SU-DHL-6 (cell line): ENCODE measurements at regions not wholly inside any gene's neighbourhood (a gene's known extent, or its start where the extent isn't known, plus 50 kb on each side); places are given as distances from the start of the nearest gene placed in this dataset.

Experiments
- EZH2phosphoT487 ChIP-seq: fragments of 200-600 bp; sonication (generic), shearing (Covaris generic); conservative IDR thresholded peaks from 2 replicates; pipeline ENCODE4 v1.6.1; 2018; ENCODE audit warnings: mild to moderate bottlenecking, antibody characterized with exemption, low read length, moderate library complexity, mixed read lengths
- TF ChIP-seq, protein P1 (sequence below): fragments of 200-600 bp; sonication (generic); IDR thresholded peaks from one replicate; pipeline ENCODE4 v1.5.1; 2017; ENCODE audit warnings: antibody characterized with exemption, mild to moderate bottlenecking, low read length, moderate library complexity; ENCODE audit not compliant: insufficient read depth, poor library complexity, severe bottlenecking

DNA sequence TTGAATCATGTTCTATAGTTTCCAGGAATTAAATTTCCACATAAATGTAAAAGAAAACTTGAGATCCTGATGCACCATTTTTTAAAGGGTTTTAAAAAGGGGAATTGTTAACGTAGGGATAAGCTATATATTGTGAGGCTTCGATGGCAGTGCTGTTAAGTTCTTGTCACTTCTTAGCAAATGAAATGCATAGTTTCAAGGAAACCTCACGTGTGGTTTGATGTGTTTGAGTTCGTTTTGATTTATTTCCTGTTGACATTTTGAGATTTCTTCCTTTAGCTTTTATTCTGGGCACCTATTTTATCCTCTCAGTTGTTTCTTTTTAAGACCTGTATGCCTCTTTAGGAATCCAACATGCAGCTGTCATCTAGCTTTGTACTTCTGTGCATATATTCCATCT, 301.0 kb downstream of the DOCK8 start:
- TF ChIP-seq, protein P1, sequence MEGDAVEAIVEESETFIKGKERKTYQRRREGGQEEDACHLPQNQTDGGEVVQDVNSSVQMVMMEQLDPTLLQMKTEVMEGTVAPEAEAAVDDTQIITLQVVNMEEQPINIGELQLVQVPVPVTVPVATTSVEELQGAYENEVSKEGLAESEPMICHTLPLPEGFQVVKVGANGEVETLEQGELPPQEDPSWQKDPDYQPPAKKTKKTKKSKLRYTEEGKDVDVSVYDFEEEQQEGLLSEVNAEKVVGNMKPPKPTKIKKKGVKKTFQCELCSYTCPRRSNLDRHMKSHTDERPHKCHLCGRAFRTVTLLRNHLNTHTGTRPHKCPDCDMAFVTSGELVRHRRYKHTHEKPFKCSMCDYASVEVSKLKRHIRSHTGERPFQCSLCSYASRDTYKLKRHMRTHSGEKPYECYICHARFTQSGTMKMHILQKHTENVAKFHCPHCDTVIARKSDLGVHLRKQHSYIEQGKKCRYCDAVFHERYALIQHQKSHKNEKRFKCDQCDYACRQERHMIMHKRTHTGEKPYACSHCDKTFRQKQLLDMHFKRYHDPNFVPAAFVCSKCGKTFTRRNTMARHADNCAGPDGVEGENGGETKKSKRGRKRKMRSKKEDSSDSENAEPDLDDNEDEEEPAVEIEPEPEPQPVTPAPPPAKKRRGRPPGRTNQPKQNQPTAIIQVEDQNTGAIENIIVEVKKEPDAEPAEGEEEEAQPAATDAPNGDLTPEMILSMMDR: no peak
- no peak for TF ChIP-seq EZH2phosphoT487
